ENCODE measurements at regions not wholly inside any gene's neighbourhood (a gene's known extent, or its start where the extent isn't known, plus 50 kb on each side); places are given as distances from the start of the nearest gene placed in this dataset.

- Histone ChIP-seq H3K4me3 (ENCODE audit: low read length) (no peak overlapping the region), H3K27ac (ENCODE audit: low read length) (no peak overlapping the region), H3K4me2 (ENCODE audit: low read length) (no peak overlapping the region), H4K20me1 (ENCODE audit: low read length) (no peaks in the 10 kb centered on the region), H3K4me1 (ENCODE audit: insufficient read depth, low read length) (no peaks in the 10 kb centered on the region), H3K9me2 (replicated peaks; ENCODE audit: low read length) (no peaks in the 10 kb centered on the region), H3K36me3 (ENCODE audit: low read depth, low read length) (no peaks in the 10 kb centered on the region), H3K9me3 (ENCODE audit: low read length) (no peaks in the 10 kb centered on the region), H3F3A (ENCODE audit: low read length, unreplicated experiment) (no peaks in the 10 kb centered on the region), H3K27me3 (ENCODE audit: low read length) (no peaks in the 10 kb centered on the region), H3K9ac (ENCODE audit: low read length) (no peak overlapping the region), H3K79me2 (ENCODE audit: low read length) (no peaks in the 10 kb centered on the region), H2AFZ (ENCODE audit: low read length) (no peak overlapping the region)
- POLR2A ChIA-PET (ENCODE audit: unreplicated experiment): no interaction called here
- intact Hi-C loops (cut with micrococcal nuclease): no loop called here
- no peak for DNase-seq
- BruUV-seq (replicated peaks): no TSS peak
- no peak for TF ChIP-seq EZH2 (IDR thresholded peaks at IDR 0.05; ENCODE audit: low read length, unreplicated experiment)
- ATAC-seq: no peak
- CTCF ChIA-PET: no interaction called here
These were observed 553.8 kb downstream of the GLRX3 start for GRCh38 chr10:130689743-130690626.

GRCh38 chr10:130691776-130692175 lies 555.6 kb downstream of the GLRX3 start:
- ATAC-seq: no peak
- Histone ChIP-seq H4K20me1 (ENCODE audit: low read length) (no peaks in the 10 kb centered on the region), H3K27me3 (ENCODE audit: low read length) (no peaks in the 10 kb centered on the region), H3K9me2 (replicated peaks; ENCODE audit: low read length) (no peaks in the 10 kb centered on the region), H3K9me3 (ENCODE audit: low read length) (no peaks in the 10 kb centered on the region), H3K4me2 (ENCODE audit: low read length) (no peak overlapping the region), H3K79me2 (ENCODE audit: low read length) (no peaks in the 10 kb centered on the region), H3K27ac (ENCODE audit: low read length) (no peak overlapping the region), H3F3A (ENCODE audit: low read length, unreplicated experiment) (no peaks in the 10 kb centered on the region), H3K4me1 (ENCODE audit: insufficient read depth, low read length) (no peaks in the 10 kb centered on the region), H3K36me3 (ENCODE audit: low read depth, low read length) (no peaks in the 10 kb centered on the region), H2AFZ (ENCODE audit: low read length) (no peak overlapping the region), H3K4me3 (ENCODE audit: low read length) (no peak overlapping the region), H3K9ac (ENCODE audit: low read length) (no peak overlapping the region)
- BruUV-seq (replicated peaks): no TSS peak
- POLR2A ChIA-PET (ENCODE audit: unreplicated experiment): no interaction called here
- CTCF ChIA-PET: no interaction called here
- intact Hi-C loops (cut with micrococcal nuclease): no loop called here
- TF ChIP-seq EZH2phosphoT487 (IDR thresholded peaks at IDR 0.05; ENCODE audit: borderline replicate concordance, low read length) (no peak), EZH2 (IDR thresholded peaks at IDR 0.05; ENCODE audit: low read length, unreplicated experiment) (no peak), CTCF (conservative IDR thresholded peaks at IDR 0.05; ENCODE audit: low read depth, low read length) (no peak)
- no peak for DNase-seq

GRCh38 chr10:130696870-130697269 lies 560.7 kb downstream of the GLRX3 start:
- Histone ChIP-seq H3K79me2 (ENCODE audit: low read length) (no peaks in the 10 kb centered on the region), H3K9me3 (ENCODE audit: low read length) (no peaks in the 10 kb centered on the region), H3K27me3 (ENCODE audit: low read length) (no peaks in the 10 kb centered on the region), H3K9ac (ENCODE audit: low read length) (no peak overlapping the region), H3K4me3 (ENCODE audit: low read length) (no peak overlapping the region), H3K27ac (ENCODE audit: low read length) (no peak overlapping the region), H3F3A (ENCODE audit: low read length, unreplicated experiment) (no peaks in the 10 kb centered on the region), H3K9me2 (replicated peaks; ENCODE audit: low read length) (no peaks in the 10 kb centered on the region), H4K20me1 (ENCODE audit: low read length) (no peaks in the 10 kb centered on the region), H3K4me2 (ENCODE audit: low read length) (no peak overlapping the region), H2AFZ (ENCODE audit: low read length) (no peak overlapping the region), H3K36me3 (ENCODE audit: low read depth, low read length) (no peaks in the 10 kb centered on the region), H3K4me1 (ENCODE audit: insufficient read depth, low read length) (no peaks in the 10 kb centered on the region)
- TF ChIP-seq EZH2phosphoT487 (IDR thresholded peaks at IDR 0.05; ENCODE audit: borderline replicate concordance, low read length) (no peak), CTCF (conservative IDR thresholded peaks at IDR 0.05; ENCODE audit: low read depth, low read length) (no peak), EZH2 (IDR thresholded peaks at IDR 0.05; ENCODE audit: low read length, unreplicated experiment) (no peak)
- intact Hi-C loops (cut with micrococcal nuclease): no loop called here
- BruUV-seq (replicated peaks): no TSS peak
- ChIA-PET CTCF (no interaction called here), POLR2A (ENCODE audit: unreplicated experiment) (no interaction called here)
- ATAC-seq: no peak
- DNase-seq: no peak
